ENCODE measurements at regions not wholly inside any gene's neighbourhood (a gene's known extent, or its start where the extent isn't known, plus 50 kb on each side); places are given as distances from the start of the nearest gene placed in this dataset.
A peak's percentile ranks its signal among the peaks of the same experiment; 100 is the strongest.

- no peaks in the 10 kb centered on the region for H3K9me3 ChIP-seq (ENCODE audit: control insufficient read depth, low read length)
- no peaks in the 10 kb centered on the region for H3K36me3 ChIP-seq (ENCODE audit: control insufficient read depth, insufficient read depth, low read length, severe bottlenecking)
- H3K4me3 ChIP-seq (ENCODE audit: low read length): no peak overlapping the region
- DNase-seq (ENCODE audit: low read depth): peak; percentile 84
- H3K27me3 ChIP-seq (replicated peaks; ENCODE audit: control insufficient read depth, insufficient read depth, low read length): no peaks in the 10 kb centered on the region
- H3K4me1 ChIP-seq (ENCODE audit: control insufficient read depth, insufficient read depth, low read length): peaks cover 29% of the 10 kb centered on the region
- no peak overlapping the region for H3K9ac ChIP-seq (ENCODE audit: low read length)
Observed at GRCh38 chr11:28836285-28837081, 728.3 kb downstream of the METTL15 start.

GRCh38 chr11:28835790-28836189 lies 727.6 kb downstream of the METTL15 start:
- Histone ChIP-seq H3K27me3 (replicated peaks; ENCODE audit: control insufficient read depth, insufficient read depth, low read length) (no peaks in the 10 kb centered on the region), H3K4me1 (ENCODE audit: control insufficient read depth, insufficient read depth, low read length) (peaks cover 29% of the 10 kb centered on the region), H3K9ac (ENCODE audit: low read length) (no peak overlapping the region), H3K36me3 (ENCODE audit: control insufficient read depth, insufficient read depth, low read length, severe bottlenecking) (no peaks in the 10 kb centered on the region), H3K9me3 (ENCODE audit: control insufficient read depth, low read length) (no peaks in the 10 kb centered on the region), H3K4me3 (ENCODE audit: low read length) (no peak overlapping the region)
- DNase-seq (ENCODE audit: low read depth): peak; percentile 45

- Histone ChIP-seq H3K4me1 (ENCODE audit: control insufficient read depth, insufficient read depth, low read length) (peaks cover 29% of the 10 kb centered on the region), H3K36me3 (ENCODE audit: control insufficient read depth, insufficient read depth, low read length, severe bottlenecking) (no peaks in the 10 kb centered on the region), H3K9ac (ENCODE audit: low read length) (no peak overlapping the region), H3K4me3 (ENCODE audit: low read length) (no peak overlapping the region), H3K9me3 (ENCODE audit: control insufficient read depth, low read length) (no peaks in the 10 kb centered on the region), H3K27me3 (replicated peaks; ENCODE audit: control insufficient read depth, insufficient read depth, low read length) (no peaks in the 10 kb centered on the region)
- DNase-seq (ENCODE audit: low read depth): no peak
Observed at GRCh38 chr11:28835317-28835716, 727.1 kb downstream of the METTL15 start.

- Histone ChIP-seq H3K36me3 (ENCODE audit: control insufficient read depth, insufficient read depth, low read length, severe bottlenecking) (no peaks in the 10 kb centered on the region), H3K27me3 (replicated peaks; ENCODE audit: control insufficient read depth, insufficient read depth, low read length) (no peaks in the 10 kb centered on the region), H3K9me3 (ENCODE audit: control insufficient read depth, low read length) (no peaks in the 10 kb centered on the region), H3K4me3 (ENCODE audit: low read length) (no peak overlapping the region), H3K9ac (ENCODE audit: low read length) (no peak overlapping the region), H3K4me1 (ENCODE audit: control insufficient read depth, insufficient read depth, low read length) (peaks cover 29% of the 10 kb centered on the region)
- peak; percentile 69 for DNase-seq (ENCODE audit: low read depth)
Observed at GRCh38 chr11:28834877-28835276, 726.7 kb downstream of the METTL15 start.

- Histone ChIP-seq H3K9ac (ENCODE audit: low read length) (no peak overlapping the region), H3K4me1 (ENCODE audit: control insufficient read depth, insufficient read depth, low read length) (peaks cover 21% of the 10 kb centered on the region), H3K27me3 (replicated peaks; ENCODE audit: control insufficient read depth, insufficient read depth, low read length) (no peaks in the 10 kb centered on the region), H3K9me3 (ENCODE audit: control insufficient read depth, low read length) (no peaks in the 10 kb centered on the region), H3K4me3 (ENCODE audit: low read length) (no peak overlapping the region), H3K36me3 (ENCODE audit: control insufficient read depth, insufficient read depth, low read length, severe bottlenecking) (no peaks in the 10 kb centered on the region)
- DNase-seq (ENCODE audit: low read depth): peak; percentile 84
Observed at GRCh38 chr11:28833670-28834069, 725.5 kb downstream of the METTL15 start.

GRCh38 chr11:28833169-28833568 lies 725.0 kb downstream of the METTL15 start:
- Histone ChIP-seq H3K4me3 (ENCODE audit: low read length) (no peak overlapping the region), H3K9me3 (ENCODE audit: control insufficient read depth, low read length) (no peaks in the 10 kb centered on the region), H3K36me3 (ENCODE audit: control insufficient read depth, insufficient read depth, low read length, severe bottlenecking) (no peaks in the 10 kb centered on the region), H3K27me3 (replicated peaks; ENCODE audit: control insufficient read depth, insufficient read depth, low read length) (no peaks in the 10 kb centered on the region), H3K9ac (ENCODE audit: low read length) (no peak overlapping the region), H3K4me1 (ENCODE audit: control insufficient read depth, insufficient read depth, low read length) (peaks cover 21% of the 10 kb centered on the region)
- no peak for DNase-seq (ENCODE audit: low read depth)

- Histone ChIP-seq H3K4me3 (ENCODE audit: low read length) (no peak overlapping the region), H3K9ac (ENCODE audit: low read length) (no peak overlapping the region), H3K9me3 (ENCODE audit: control insufficient read depth, low read length) (peaks cover 4% of the 10 kb centered on the region), H3K27me3 (replicated peaks; ENCODE audit: control insufficient read depth, insufficient read depth, low read length) (no peaks in the 10 kb centered on the region), H3K4me1 (ENCODE audit: control insufficient read depth, insufficient read depth, low read length) (no peaks in the 10 kb centered on the region), H3K36me3 (ENCODE audit: control insufficient read depth, insufficient read depth, low read length, severe bottlenecking) (no peaks in the 10 kb centered on the region)
- no peak for DNase-seq (ENCODE audit: low read depth)
Observed at GRCh38 chr11:28826807-28827206, 718.6 kb downstream of the METTL15 start.

GRCh38 chr11:28822576-28822975 lies 714.4 kb downstream of the METTL15 start:
- H3K4me3 ChIP-seq (ENCODE audit: low read length): no peak overlapping the region
- H3K9ac ChIP-seq (ENCODE audit: low read length): no peak overlapping the region
- no peaks in the 10 kb centered on the region for H3K36me3 ChIP-seq (ENCODE audit: control insufficient read depth, insufficient read depth, low read length, severe bottlenecking)
- H3K27me3 ChIP-seq (replicated peaks; ENCODE audit: control insufficient read depth, insufficient read depth, low read length): no peaks in the 10 kb centered on the region
- no peak for DNase-seq (ENCODE audit: low read depth)
- no peaks in the 10 kb centered on the region for H3K4me1 ChIP-seq (ENCODE audit: control insufficient read depth, insufficient read depth, low read length)
- peaks cover 4% of the 10 kb centered on the region for H3K9me3 ChIP-seq (ENCODE audit: control insufficient read depth, low read length)

- H3K4me1 ChIP-seq (ENCODE audit: control insufficient read depth, insufficient read depth, low read length): no peaks in the 10 kb centered on the region
- no peak overlapping the region for H3K9ac ChIP-seq (ENCODE audit: low read length)
- H3K36me3 ChIP-seq (ENCODE audit: control insufficient read depth, insufficient read depth, low read length, severe bottlenecking): no peaks in the 10 kb centered on the region
- H3K27me3 ChIP-seq (replicated peaks; ENCODE audit: control insufficient read depth, insufficient read depth, low read length): no peaks in the 10 kb centered on the region
- DNase-seq (ENCODE audit: low read depth): peak; percentile 69
- H3K4me3 ChIP-seq (ENCODE audit: low read length): no peak overlapping the region
- no peaks in the 10 kb centered on the region for H3K9me3 ChIP-seq (ENCODE audit: control insufficient read depth, low read length)
Observed at GRCh38 chr11:28820296-28820989, 712.3 kb downstream of the METTL15 start.

- no peak overlapping the region for H3K9ac ChIP-seq (ENCODE audit: low read length)
- no peaks in the 10 kb centered on the region for H3K36me3 ChIP-seq (ENCODE audit: control insufficient read depth, insufficient read depth, low read length, severe bottlenecking)
- H3K4me3 ChIP-seq (ENCODE audit: low read length): no peak overlapping the region
- no peaks in the 10 kb centered on the region for H3K27me3 ChIP-seq (replicated peaks; ENCODE audit: control insufficient read depth, insufficient read depth, low read length)
- no peaks in the 10 kb centered on the region for H3K9me3 ChIP-seq (ENCODE audit: control insufficient read depth, low read length)
- no peaks in the 10 kb centered on the region for H3K4me1 ChIP-seq (ENCODE audit: control insufficient read depth, insufficient read depth, low read length)
- DNase-seq (ENCODE audit: low read depth): no peak
Observed at GRCh38 chr11:28819741-28820140, 711.6 kb downstream of the METTL15 start.

GRCh38 chr11:28815110-28815509 lies 706.9 kb downstream of the METTL15 start:
- Histone ChIP-seq H3K9ac (ENCODE audit: low read length) (no peak overlapping the region), H3K4me3 (ENCODE audit: low read length) (no peak overlapping the region), H3K27me3 (replicated peaks; ENCODE audit: control insufficient read depth, insufficient read depth, low read length) (no peaks in the 10 kb centered on the region), H3K36me3 (ENCODE audit: control insufficient read depth, insufficient read depth, low read length, severe bottlenecking) (no peaks in the 10 kb centered on the region), H3K9me3 (ENCODE audit: control insufficient read depth, low read length) (no peaks in the 10 kb centered on the region), H3K4me1 (ENCODE audit: control insufficient read depth, insufficient read depth, low read length) (no peaks in the 10 kb centered on the region)
- no peak for DNase-seq (ENCODE audit: low read depth)
